ENCODE measurements at regions not wholly inside any gene's neighbourhood (a gene's known extent, or its start where the extent isn't known, plus 50 kb on each side); places are given as distances from the start of the nearest gene placed in this dataset.

- no peaks in the 10 kb centered on the region for H3K36me3 Mint-ChIP-seq (ENCODE audit: low read depth)
- CTCF ChIA-PET, result no interaction called here
- H3K4me1 Mint-ChIP-seq, result peaks cover 8% of the 10 kb centered on the region
- TF ChIP-seq CTCF (IDR thresholded peaks at IDR 0.05), result no peak
- peak; percentile 79 for ATAC-seq (ENCODE audit: low read depth)
- peaks cover 23% of the 10 kb centered on the region for H3K27me3 Mint-ChIP-seq
- no peaks in the 10 kb centered on the region for H3K9me3 Mint-ChIP-seq
- DNase-seq, result no peak
- POLR2A ChIA-PET, result interaction anchor here (0.7 kb wide), 1 partner anchor 51 kb away, joined by 3 read pairs; no protein-coding TSS in a partner anchor
- H3K27ac Mint-ChIP-seq, result no peak overlapping the region
- no peak overlapping the region for H3K4me3 Mint-ChIP-seq
- intact Hi-C loops (cut with micrococcal nuclease), result no loop called here
Observed at GRCh38 chr3:194218646-194219453, 82.9 kb downstream of the HES1 start.

- ChIA-PET CTCF (no interaction called here), POLR2A (no interaction called here)
- Mint-ChIP-seq H3K4me3 (no peak overlapping the region), H3K27me3 (peaks cover 28% of the 10 kb centered on the region), H3K4me1 (peaks cover 16% of the 10 kb centered on the region), H3K9me3 (no peaks in the 10 kb centered on the region), H3K36me3 (ENCODE audit: low read depth) (no peaks in the 10 kb centered on the region), H3K27ac (no peak overlapping the region)
- no peak for DNase-seq
- no peak for ATAC-seq (ENCODE audit: low read depth)
- intact Hi-C loops (cut with micrococcal nuclease), result no loop called here
- TF ChIP-seq CTCF (IDR thresholded peaks at IDR 0.05), result no peak
Observed at GRCh38 chr3:194219826-194220410, 84.0 kb downstream of the HES1 start.

- TF ChIP-seq CTCF (IDR thresholded peaks at IDR 0.05), result no peak
- ATAC-seq (ENCODE audit: low read depth) (no peak), DNase-seq (no peak)
- CTCF ChIA-PET, result no interaction called here
- Mint-ChIP-seq H3K27me3 (peaks cover 34% of the 10 kb centered on the region), H3K9me3 (no peaks in the 10 kb centered on the region), H3K27ac (no peak overlapping the region), H3K4me1 (peaks cover 16% of the 10 kb centered on the region), H3K4me3 (no peak overlapping the region), H3K36me3 (ENCODE audit: low read depth) (no peaks in the 10 kb centered on the region)
- POLR2A ChIA-PET, result no interaction called here
- intact Hi-C loops (cut with micrococcal nuclease), result no loop called here
Observed at GRCh38 chr3:194220901-194221326, 85.0 kb downstream of the HES1 start.

DNA sequence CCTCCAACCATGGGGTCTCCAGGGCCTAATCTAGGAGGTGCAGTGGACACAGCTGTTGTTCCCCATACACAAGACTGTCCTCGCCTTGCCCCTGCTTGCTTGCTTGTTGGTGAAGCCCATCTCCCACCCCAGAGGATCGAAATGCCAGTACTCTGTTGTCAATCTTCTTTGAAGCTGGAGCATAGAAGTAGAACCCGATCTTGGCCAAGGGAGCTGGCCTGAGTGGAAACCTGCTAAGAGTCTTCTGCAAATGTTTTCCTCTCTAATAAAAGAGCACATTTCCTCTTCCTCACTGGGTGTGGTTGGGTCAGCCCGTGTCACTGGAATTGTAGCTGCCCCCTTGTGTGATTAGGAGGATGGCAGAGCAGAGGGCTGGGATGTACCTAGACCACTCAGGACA lies 85.4 kb downstream of the HES1 start:
- Mint-ChIP-seq H3K27me3 (peaks cover 34% of the 10 kb centered on the region), H3K9me3 (no peaks in the 10 kb centered on the region), H3K27ac (no peak overlapping the region), H3K4me1 (peaks cover 16% of the 10 kb centered on the region), H3K4me3 (no peak overlapping the region), H3K36me3 (ENCODE audit: low read depth) (no peaks in the 10 kb centered on the region)
- no peak for TF ChIP-seq CTCF (IDR thresholded peaks at IDR 0.05)
- POLR2A ChIA-PET, result no interaction called here
- CTCF ChIA-PET, result no interaction called here
- DNase-seq (no peak), ATAC-seq (ENCODE audit: low read depth) (no peak)
- intact Hi-C loops (cut with micrococcal nuclease), result no loop called here

- H3K9me3 Mint-ChIP-seq, result no peaks in the 10 kb centered on the region
- ChIA-PET POLR2A (no interaction called here), CTCF (no interaction called here)
- H3K4me3 Mint-ChIP-seq, result no peak overlapping the region
- no peak for TF ChIP-seq CTCF (IDR thresholded peaks at IDR 0.05)
- peaks cover 44% of the 10 kb centered on the region for H3K27me3 Mint-ChIP-seq
- H3K27ac Mint-ChIP-seq, result no peak overlapping the region
- intact Hi-C loops (cut with micrococcal nuclease), result no loop called here
- ATAC-seq (ENCODE audit: low read depth) (no peak), DNase-seq (no peak)
- H3K36me3 Mint-ChIP-seq (ENCODE audit: low read depth), result no peaks in the 10 kb centered on the region
- peaks cover 13% of the 10 kb centered on the region for H3K4me1 Mint-ChIP-seq
Observed at GRCh38 chr3:194223951-194224350, 88.0 kb downstream of the HES1 start.
